ENCODE measurements at regions not wholly inside any gene's neighbourhood (a gene's known extent, or its start where the extent isn't known, plus 50 kb on each side); places are given as distances from the start of the nearest gene placed in this dataset.

DNA sequence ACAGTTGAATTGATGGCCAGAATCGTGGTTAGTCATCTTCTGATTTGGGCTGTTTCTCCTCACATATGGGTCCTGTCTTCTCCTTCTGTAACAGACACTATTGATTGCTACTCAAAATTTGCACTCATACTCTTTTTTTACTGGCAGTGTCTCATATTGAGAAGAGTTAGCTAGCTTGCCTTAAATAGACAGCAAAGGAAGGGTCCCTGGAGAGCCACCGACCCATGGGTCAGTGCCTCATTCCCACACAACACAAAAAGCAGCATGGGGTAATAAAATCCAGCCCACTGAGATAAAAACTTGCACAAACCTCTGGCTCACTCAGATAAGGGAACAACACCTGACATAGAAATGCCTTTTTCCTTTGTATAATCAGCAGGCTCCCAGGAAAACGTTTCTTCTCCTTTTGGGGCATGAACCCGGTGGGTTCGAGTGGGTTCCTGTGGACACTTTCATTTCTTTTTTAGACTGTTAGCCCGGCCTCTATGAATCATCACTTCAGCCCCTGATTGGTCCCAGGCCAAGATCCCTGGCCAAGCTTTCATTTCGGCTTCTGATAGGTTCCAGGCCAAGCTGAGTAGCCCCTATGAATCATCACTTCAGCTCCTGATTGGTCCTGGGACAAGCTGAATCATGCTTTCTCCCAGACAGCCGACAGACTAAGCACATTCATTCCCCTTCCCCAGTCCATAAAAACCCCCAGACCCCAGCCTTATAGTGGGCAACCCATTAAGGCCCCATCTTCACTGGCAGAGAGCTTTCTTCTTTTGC lies 408.1 kb downstream of the DCAF12L2 start:
- Histone ChIP-seq H3K36me3 (ENCODE audit: insufficient read depth, low read length) (no peaks in the 10 kb centered on the region), H3K4me2 (ENCODE audit: low read length) (no peak overlapping the region), H3K9me3 (ENCODE audit: low read length) (no peaks in the 10 kb centered on the region), H3K9ac (ENCODE audit: low read length) (no peak overlapping the region), H3K27me3 (ENCODE audit: insufficient read depth, low read length) (no peaks in the 10 kb centered on the region), H3K9me2 (ENCODE audit: low read depth, low read length) (no peaks in the 10 kb centered on the region), H3K4me1 (ENCODE audit: insufficient read depth, low read length, severe bottlenecking) (no peaks in the 10 kb centered on the region), H4K20me1 (ENCODE audit: insufficient read depth, low read length) (no peaks in the 10 kb centered on the region), H3K27ac (ENCODE audit: low read depth, low read length, poor library complexity, severe bottlenecking) (no peak overlapping the region), H3K79me2 (ENCODE audit: insufficient read depth, low read length) (no peaks in the 10 kb centered on the region), H3K4me3 (ENCODE audit: low read depth, low read length, poor library complexity, severe bottlenecking) (no peak overlapping the region), H3F3A (ENCODE audit: insufficient read depth, low read length) (no peaks in the 10 kb centered on the region), H2AFZ (ENCODE audit: low read length) (no peak overlapping the region)
- TF ChIP-seq, protein P1, sequence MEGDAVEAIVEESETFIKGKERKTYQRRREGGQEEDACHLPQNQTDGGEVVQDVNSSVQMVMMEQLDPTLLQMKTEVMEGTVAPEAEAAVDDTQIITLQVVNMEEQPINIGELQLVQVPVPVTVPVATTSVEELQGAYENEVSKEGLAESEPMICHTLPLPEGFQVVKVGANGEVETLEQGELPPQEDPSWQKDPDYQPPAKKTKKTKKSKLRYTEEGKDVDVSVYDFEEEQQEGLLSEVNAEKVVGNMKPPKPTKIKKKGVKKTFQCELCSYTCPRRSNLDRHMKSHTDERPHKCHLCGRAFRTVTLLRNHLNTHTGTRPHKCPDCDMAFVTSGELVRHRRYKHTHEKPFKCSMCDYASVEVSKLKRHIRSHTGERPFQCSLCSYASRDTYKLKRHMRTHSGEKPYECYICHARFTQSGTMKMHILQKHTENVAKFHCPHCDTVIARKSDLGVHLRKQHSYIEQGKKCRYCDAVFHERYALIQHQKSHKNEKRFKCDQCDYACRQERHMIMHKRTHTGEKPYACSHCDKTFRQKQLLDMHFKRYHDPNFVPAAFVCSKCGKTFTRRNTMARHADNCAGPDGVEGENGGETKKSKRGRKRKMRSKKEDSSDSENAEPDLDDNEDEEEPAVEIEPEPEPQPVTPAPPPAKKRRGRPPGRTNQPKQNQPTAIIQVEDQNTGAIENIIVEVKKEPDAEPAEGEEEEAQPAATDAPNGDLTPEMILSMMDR (IDR thresholded peaks at IDR 0.05; ENCODE audit: low read length): no peak
- no peak for TF ChIP-seq EZH2 (IDR thresholded peaks at IDR 0.05; ENCODE audit: borderline replicate concordance, low read length)

DNA sequence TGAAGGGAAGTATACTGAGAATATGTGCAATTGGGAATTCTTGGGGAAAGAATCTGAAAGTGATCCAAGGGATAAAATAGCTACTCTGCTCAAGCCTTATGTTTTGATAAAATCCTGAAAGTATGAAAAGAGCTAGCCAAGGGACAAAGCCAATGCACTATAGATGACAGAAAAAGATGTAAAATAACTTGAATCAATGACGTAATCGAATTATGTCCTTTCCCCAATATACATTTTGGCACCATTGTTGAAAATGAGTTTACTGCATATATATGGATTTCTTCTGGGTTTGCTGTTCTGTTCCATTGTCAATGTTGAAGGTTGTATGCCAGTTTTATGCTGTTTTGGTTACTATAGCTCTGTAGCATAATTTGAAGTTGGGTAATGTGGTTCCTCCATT lies 407.3 kb downstream of the DCAF12L2 start:
- Histone ChIP-seq H4K20me1 (ENCODE audit: insufficient read depth, low read length) (no peaks in the 10 kb centered on the region), H3K4me1 (ENCODE audit: insufficient read depth, low read length, severe bottlenecking) (no peaks in the 10 kb centered on the region), H3F3A (ENCODE audit: insufficient read depth, low read length) (no peaks in the 10 kb centered on the region), H3K36me3 (ENCODE audit: insufficient read depth, low read length) (no peaks in the 10 kb centered on the region), H3K79me2 (ENCODE audit: insufficient read depth, low read length) (no peaks in the 10 kb centered on the region), H3K9ac (ENCODE audit: low read length) (no peak overlapping the region), H3K9me3 (ENCODE audit: low read length) (no peaks in the 10 kb centered on the region), H3K27me3 (ENCODE audit: insufficient read depth, low read length) (no peaks in the 10 kb centered on the region), H2AFZ (ENCODE audit: low read length) (no peak overlapping the region), H3K4me3 (ENCODE audit: low read depth, low read length, poor library complexity, severe bottlenecking) (no peak overlapping the region), H3K27ac (ENCODE audit: low read depth, low read length, poor library complexity, severe bottlenecking) (no peak overlapping the region), H3K9me2 (ENCODE audit: low read depth, low read length) (no peaks in the 10 kb centered on the region), H3K4me2 (ENCODE audit: low read length) (no peak overlapping the region)
- no peak for TF ChIP-seq EZH2 (IDR thresholded peaks at IDR 0.05; ENCODE audit: borderline replicate concordance, low read length)
- TF ChIP-seq, protein P1 (IDR thresholded peaks at IDR 0.05; ENCODE audit: low read length): no peak

DNA sequence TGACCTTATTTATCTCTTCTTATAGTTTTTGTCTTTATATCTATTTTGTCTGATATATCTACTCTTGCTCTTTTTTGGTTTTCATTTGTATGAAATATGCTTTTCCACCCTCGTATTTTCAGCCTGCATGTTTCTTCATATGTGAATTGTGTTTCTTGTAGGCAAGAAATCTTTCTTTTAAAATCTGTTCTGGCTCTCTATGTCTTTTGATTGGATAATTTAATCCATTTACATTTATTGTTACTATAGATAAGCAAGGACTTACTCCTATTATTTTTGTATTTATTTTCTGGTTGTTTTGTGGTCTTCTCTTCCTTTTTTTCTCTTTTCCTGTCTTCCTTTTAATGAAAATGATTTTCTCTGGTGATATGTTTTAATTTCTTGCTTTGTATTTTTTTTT lies 403.1 kb downstream of the DCAF12L2 start:
- Histone ChIP-seq H3K9me3 (ENCODE audit: low read length) (no peaks in the 10 kb centered on the region), H4K20me1 (ENCODE audit: insufficient read depth, low read length) (no peaks in the 10 kb centered on the region), H3F3A (ENCODE audit: insufficient read depth, low read length) (no peaks in the 10 kb centered on the region), H3K4me3 (ENCODE audit: low read depth, low read length, poor library complexity, severe bottlenecking) (no peak overlapping the region), H3K27me3 (ENCODE audit: insufficient read depth, low read length) (no peaks in the 10 kb centered on the region), H3K27ac (ENCODE audit: low read depth, low read length, poor library complexity, severe bottlenecking) (no peak overlapping the region), H3K4me2 (ENCODE audit: low read length) (no peak overlapping the region), H3K79me2 (ENCODE audit: insufficient read depth, low read length) (no peaks in the 10 kb centered on the region), H3K36me3 (ENCODE audit: insufficient read depth, low read length) (no peaks in the 10 kb centered on the region), H3K9me2 (ENCODE audit: low read depth, low read length) (no peaks in the 10 kb centered on the region), H2AFZ (ENCODE audit: low read length) (no peak overlapping the region), H3K4me1 (ENCODE audit: insufficient read depth, low read length, severe bottlenecking) (no peaks in the 10 kb centered on the region), H3K9ac (ENCODE audit: low read length) (no peak overlapping the region)
- TF ChIP-seq, protein P1 (IDR thresholded peaks at IDR 0.05; ENCODE audit: low read length): no peak
- TF ChIP-seq EZH2 (IDR thresholded peaks at IDR 0.05; ENCODE audit: borderline replicate concordance, low read length): no peak
